OCI-LY7 (cell line): ENCODE measurements at regions not wholly inside any gene's neighbourhood (a gene's known extent, or its start where the extent isn't known, plus 50 kb on each side); places are given as distances from the start of the nearest gene placed in this dataset.

Experiments used
- EZH2phosphoT487 ChIP-seq: fragments of 200-600 bp; sonication (generic); IDR thresholded peaks from 2 replicates; pipeline ENCODE4 v1.6.1; 2018; ENCODE audit warnings: low read depth, borderline replicate concordance, mild to moderate bottlenecking, mixed run types, antibody characterized with exemption, low read length, moderate library complexity, mixed read lengths
- TF ChIP-seq, protein P1 (sequence below): fragments of 200-600 bp; sonication (generic); conservative IDR thresholded peaks from 2 replicates; pipeline ENCODE4 v1.5.1; 2014; ENCODE audit warnings: mild to moderate bottlenecking, antibody characterized with exemption, low read length, moderate library complexity, mixed read lengths

DNA sequence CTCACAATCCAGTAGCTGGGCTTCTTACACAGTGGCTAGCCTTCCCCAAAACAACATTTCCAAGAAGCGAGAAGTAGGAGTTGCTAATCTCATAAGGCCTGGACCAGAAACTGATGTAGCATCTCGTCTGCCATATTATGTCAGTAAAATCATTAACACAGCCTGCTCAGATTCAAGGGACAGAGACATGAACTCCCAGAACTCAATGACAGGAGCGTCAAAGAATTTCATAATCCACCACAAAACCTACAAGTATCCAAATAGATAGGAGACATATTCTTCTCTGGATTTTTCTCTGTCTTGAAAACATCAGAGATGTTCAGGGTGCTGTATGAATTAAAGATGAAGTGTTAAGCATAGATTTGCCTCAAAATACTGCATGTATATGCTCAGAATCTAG is 457.6 kb upstream of the ACTBL2 start:
- TF ChIP-seq, protein P1, sequence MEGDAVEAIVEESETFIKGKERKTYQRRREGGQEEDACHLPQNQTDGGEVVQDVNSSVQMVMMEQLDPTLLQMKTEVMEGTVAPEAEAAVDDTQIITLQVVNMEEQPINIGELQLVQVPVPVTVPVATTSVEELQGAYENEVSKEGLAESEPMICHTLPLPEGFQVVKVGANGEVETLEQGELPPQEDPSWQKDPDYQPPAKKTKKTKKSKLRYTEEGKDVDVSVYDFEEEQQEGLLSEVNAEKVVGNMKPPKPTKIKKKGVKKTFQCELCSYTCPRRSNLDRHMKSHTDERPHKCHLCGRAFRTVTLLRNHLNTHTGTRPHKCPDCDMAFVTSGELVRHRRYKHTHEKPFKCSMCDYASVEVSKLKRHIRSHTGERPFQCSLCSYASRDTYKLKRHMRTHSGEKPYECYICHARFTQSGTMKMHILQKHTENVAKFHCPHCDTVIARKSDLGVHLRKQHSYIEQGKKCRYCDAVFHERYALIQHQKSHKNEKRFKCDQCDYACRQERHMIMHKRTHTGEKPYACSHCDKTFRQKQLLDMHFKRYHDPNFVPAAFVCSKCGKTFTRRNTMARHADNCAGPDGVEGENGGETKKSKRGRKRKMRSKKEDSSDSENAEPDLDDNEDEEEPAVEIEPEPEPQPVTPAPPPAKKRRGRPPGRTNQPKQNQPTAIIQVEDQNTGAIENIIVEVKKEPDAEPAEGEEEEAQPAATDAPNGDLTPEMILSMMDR = no peak
- no peak for TF ChIP-seq EZH2phosphoT487
